Right lobe of liver (tissue), 4 donors: ENCODE measurements at regions not wholly inside any gene's neighbourhood (a gene's known extent, or its start where the extent isn't known, plus 50 kb on each side); places are given as distances from the start of the nearest gene placed in this dataset.

ENCODE experiments used
- POLR2A ChIP-seq: fragments of 450-650 bp; IDR thresholded peaks from one replicate; pipeline ENCODE4 v1.6.1; 2017; ENCODE audit warnings: antibody characterized with exemption, mild to moderate bottlenecking
- TF ChIP-seq, protein P1 (sequence below), 4 donors: fragments of 200-600 bp in 3 of 4; fragments of 450-650 bp in 1 of 4; IDR thresholded peaks; one replicate each; pipeline versions ENCODE4 v1.5.1 to v1.8.0; 2016 to 2022; ENCODE audit warnings: antibody characterized with exemption in 4 of 4, mild to moderate bottlenecking in 2 of 4
- donor health status: DM: no; HTN: no; CAD: no.
- donor health status: DM: no; HTN: no; CAD: no.
- donor health status: DM: no; HTN: yes; CAD: no.

DNA sequence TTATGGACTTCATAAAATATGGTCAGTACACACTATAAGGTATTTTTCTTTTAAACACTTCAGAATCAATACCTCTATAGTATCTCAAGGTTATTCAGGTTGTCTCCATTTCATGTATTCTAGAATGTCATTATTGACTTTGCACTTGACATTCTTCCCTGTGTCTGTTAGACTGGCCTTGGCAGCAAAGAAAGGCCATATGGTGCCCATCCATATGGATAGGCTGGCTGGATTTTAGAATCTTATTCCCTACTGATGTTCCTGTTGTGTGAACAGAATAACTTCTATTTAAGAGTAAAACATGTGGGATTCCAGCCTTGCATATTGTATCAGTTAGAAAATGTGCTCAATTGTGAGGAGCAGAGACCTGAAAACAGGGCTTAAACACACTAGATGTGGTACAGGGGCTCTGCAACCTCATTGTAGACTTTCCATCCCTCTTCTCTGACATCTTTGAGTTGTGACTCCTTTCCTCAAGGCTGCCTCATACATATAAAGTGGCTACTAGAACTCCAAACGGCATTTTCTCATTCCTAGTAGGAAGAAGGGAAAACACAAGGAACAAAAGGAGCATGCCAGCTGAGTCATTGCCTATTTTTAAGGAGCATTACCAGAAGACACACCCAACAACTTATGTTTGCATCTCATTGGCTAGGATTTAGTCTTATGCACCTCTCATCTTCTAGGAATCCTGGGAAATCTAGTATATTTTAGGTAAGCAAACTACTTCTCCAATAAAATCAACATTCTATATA is 221.2 kb upstream of the TMPO start:
- no peak for TF ChIP-seq POLR2A
- TF ChIP-seq, protein P1, sequence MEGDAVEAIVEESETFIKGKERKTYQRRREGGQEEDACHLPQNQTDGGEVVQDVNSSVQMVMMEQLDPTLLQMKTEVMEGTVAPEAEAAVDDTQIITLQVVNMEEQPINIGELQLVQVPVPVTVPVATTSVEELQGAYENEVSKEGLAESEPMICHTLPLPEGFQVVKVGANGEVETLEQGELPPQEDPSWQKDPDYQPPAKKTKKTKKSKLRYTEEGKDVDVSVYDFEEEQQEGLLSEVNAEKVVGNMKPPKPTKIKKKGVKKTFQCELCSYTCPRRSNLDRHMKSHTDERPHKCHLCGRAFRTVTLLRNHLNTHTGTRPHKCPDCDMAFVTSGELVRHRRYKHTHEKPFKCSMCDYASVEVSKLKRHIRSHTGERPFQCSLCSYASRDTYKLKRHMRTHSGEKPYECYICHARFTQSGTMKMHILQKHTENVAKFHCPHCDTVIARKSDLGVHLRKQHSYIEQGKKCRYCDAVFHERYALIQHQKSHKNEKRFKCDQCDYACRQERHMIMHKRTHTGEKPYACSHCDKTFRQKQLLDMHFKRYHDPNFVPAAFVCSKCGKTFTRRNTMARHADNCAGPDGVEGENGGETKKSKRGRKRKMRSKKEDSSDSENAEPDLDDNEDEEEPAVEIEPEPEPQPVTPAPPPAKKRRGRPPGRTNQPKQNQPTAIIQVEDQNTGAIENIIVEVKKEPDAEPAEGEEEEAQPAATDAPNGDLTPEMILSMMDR (IDR thresholded peaks at IDR 0.05), result no peak
